SU-DHL-6 (cell line): ENCODE measurements at regions not wholly inside any gene's neighbourhood (a gene's known extent, or its start where the extent isn't known, plus 50 kb on each side); places are given as distances from the start of the nearest gene placed in this dataset.

ENCODE experiments used
- H2AFZ ChIP-seq: fragments of 200-600 bp; sonication (generic); 2 replicates; pipeline ENCODE4 v1.6.1; 2014; ENCODE audit warnings: low read depth, mild to moderate bottlenecking, moderate library complexity, mixed read lengths, antibody characterized with exemption, low read length; ENCODE audit not compliant: severe bottlenecking
- H3F3A ChIP-seq: fragments of 200-600 bp; shearing (Covaris generic); 2 replicates; pipeline ENCODE4 v1.6.0; 2016; ENCODE audit warnings: antibody characterized with exemption, mild to moderate bottlenecking; ENCODE audit not compliant: insufficient read depth
- H3K27ac ChIP-seq: fragments of 200-600 bp; sonication (generic); 2 replicates; pipeline ENCODE4 v1.5.1; 2016; ENCODE audit warnings: low read depth, mild to moderate bottlenecking, low read length, moderate library complexity, mixed read lengths
- H3K27me3 ChIP-seq: fragments of 200-600 bp; sonication (generic), shearing (Covaris generic); 2 replicates; pipeline ENCODE4 v1.6.0; 2014; ENCODE audit warnings: mild to moderate bottlenecking, low read length
- H3K36me3 ChIP-seq: fragments of 200-600 bp; sonication (generic); 2 replicates; pipeline ENCODE4 v1.6.1; 2014; ENCODE audit warnings: mild to moderate bottlenecking, low read length, mixed read lengths
- H3K4me2 ChIP-seq: fragments of 300-600, 200-600 bp; shearing (Covaris generic), sonication (generic); 2 replicates; pipeline ENCODE4 v1.6.0; 2014; ENCODE audit warnings: low read length, low read depth, mild to moderate bottlenecking; ENCODE audit not compliant: poor library complexity, severe bottlenecking
- H3K4me3 ChIP-seq: fragments of 200-600 bp; sonication (generic); 2 replicates; pipeline ENCODE4 v1.5.1; 2014; ENCODE audit warnings: antibody characterized with exemption, low read length, mild to moderate bottlenecking, mixed read lengths; ENCODE audit not compliant: insufficient read depth, poor library complexity, severe bottlenecking
- H3K79me2 ChIP-seq: fragments of 200-600 bp; sonication (generic); 2 replicates; pipeline ENCODE4 v1.6.1; 2014; ENCODE audit warnings: mild to moderate bottlenecking, low read length, moderate library complexity; ENCODE audit not compliant: insufficient read depth
- H3K9ac ChIP-seq: fragments of 200-600 bp; sonication (generic); 2 replicates; pipeline ENCODE4 v1.7.0; 2014; ENCODE audit warnings: mild to moderate bottlenecking, low read length
- H3K9me2 ChIP-seq: fragments of 200-600 bp; sonication (generic); replicated peaks from 2 replicates; pipeline ENCODE4 v1.6.1; 2014; ENCODE audit warnings: low read length; ENCODE audit not compliant: insufficient read depth
- H3K9me3 ChIP-seq: fragments of 200-600 bp; sonication (generic); 2 replicates; pipeline ENCODE4 v1.6.1; 2014; ENCODE audit warnings: low read length, mixed read lengths; ENCODE audit not compliant: insufficient read depth
- H4K20me1 ChIP-seq: fragments of 200-600 bp; sonication (generic); 2 replicates; pipeline ENCODE4 v1.6.1; 2014; ENCODE audit warnings: low read depth, mild to moderate bottlenecking, antibody characterized with exemption, low read length, moderate library complexity, mixed read lengths
- CTCF ChIP-seq: fragments of 200-600 bp; sonication (generic); IDR thresholded peaks from one replicate; pipeline ENCODE4 v1.5.1; 2017; ENCODE audit warnings: antibody characterized with exemption, mild to moderate bottlenecking, low read length, moderate library complexity; ENCODE audit not compliant: insufficient read depth, poor library complexity, severe bottlenecking
- EZH2phosphoT487 ChIP-seq: fragments of 200-600 bp; sonication (generic), shearing (Covaris generic); conservative IDR thresholded peaks from 2 replicates; pipeline ENCODE4 v1.6.1; 2018; ENCODE audit warnings: mild to moderate bottlenecking, antibody characterized with exemption, low read length, moderate library complexity, mixed read lengths

GRCh38 chr6:45789238-45789637, 226.4 kb downstream of the CLIC5 start:
- no peak overlapping the region for H3K27ac ChIP-seq
- H3K4me3 ChIP-seq = no peak overlapping the region
- TF ChIP-seq EZH2phosphoT487 = no peak
- TF ChIP-seq CTCF = no peak
- H3K9me2 ChIP-seq = no peaks in the 10 kb centered on the region
- no peak overlapping the region for H3K9ac ChIP-seq
- no peaks in the 10 kb centered on the region for H3F3A ChIP-seq
- no peaks in the 10 kb centered on the region for H4K20me1 ChIP-seq
- no peaks in the 10 kb centered on the region for H3K79me2 ChIP-seq
- H3K9me3 ChIP-seq = no peaks in the 10 kb centered on the region
- no peak overlapping the region for H3K4me2 ChIP-seq
- H3K27me3 ChIP-seq = no peaks in the 10 kb centered on the region
- H2AFZ ChIP-seq = no peak overlapping the region
- no peaks in the 10 kb centered on the region for H3K36me3 ChIP-seq

GRCh38 chr6:45787384-45787783, 228.3 kb downstream of the CLIC5 start:
- no peaks in the 10 kb centered on the region for H3K9me2 ChIP-seq
- H2AFZ ChIP-seq = no peak overlapping the region
- H3F3A ChIP-seq = no peaks in the 10 kb centered on the region
- no peaks in the 10 kb centered on the region for H4K20me1 ChIP-seq
- no peak overlapping the region for H3K4me3 ChIP-seq
- no peaks in the 10 kb centered on the region for H3K36me3 ChIP-seq
- H3K79me2 ChIP-seq = no peaks in the 10 kb centered on the region
- no peaks in the 10 kb centered on the region for H3K27me3 ChIP-seq
- H3K4me2 ChIP-seq = no peak overlapping the region
- no peak overlapping the region for H3K27ac ChIP-seq
- no peak for TF ChIP-seq EZH2phosphoT487
- no peak for TF ChIP-seq CTCF
- H3K9ac ChIP-seq = no peak overlapping the region
- H3K9me3 ChIP-seq = no peaks in the 10 kb centered on the region

- no peaks in the 10 kb centered on the region for H4K20me1 ChIP-seq
- H2AFZ ChIP-seq = no peak overlapping the region
- TF ChIP-seq EZH2phosphoT487 = no peak
- TF ChIP-seq CTCF = no peak
- no peak overlapping the region for H3K27ac ChIP-seq
- H3F3A ChIP-seq = no peaks in the 10 kb centered on the region
- no peak overlapping the region for H3K9ac ChIP-seq
- no peaks in the 10 kb centered on the region for H3K9me3 ChIP-seq
- H3K36me3 ChIP-seq = no peaks in the 10 kb centered on the region
- no peaks in the 10 kb centered on the region for H3K27me3 ChIP-seq
- no peaks in the 10 kb centered on the region for H3K9me2 ChIP-seq
- H3K4me2 ChIP-seq = no peak overlapping the region
- H3K4me3 ChIP-seq = no peak overlapping the region
- H3K79me2 ChIP-seq = no peaks in the 10 kb centered on the region
These were observed 229.3 kb downstream of the CLIC5 start for GRCh38 chr6:45786355-45786781.
